ENCODE measurements at regions not wholly inside any gene's neighbourhood (a gene's known extent, or its start where the extent isn't known, plus 50 kb on each side); places are given as distances from the start of the nearest gene placed in this dataset.

DNA sequence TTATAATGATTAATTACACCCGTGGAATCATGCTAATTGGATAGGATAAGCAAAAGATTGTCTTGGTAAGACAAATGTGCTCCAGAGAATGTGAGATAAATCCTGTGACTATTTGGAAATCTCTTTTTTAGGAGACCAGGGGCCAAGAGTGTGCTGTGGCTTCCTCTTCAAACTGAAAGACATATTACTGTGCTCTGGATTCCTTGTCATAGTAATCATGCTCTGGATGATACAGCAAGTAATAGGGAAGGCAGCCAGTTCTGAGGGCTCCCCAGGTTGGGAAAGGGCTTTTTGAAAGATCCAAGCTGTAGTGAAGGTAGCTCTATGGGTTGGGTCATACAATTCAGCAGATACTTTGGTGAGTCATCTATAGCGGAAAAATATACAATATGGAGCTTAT, 600.5 kb downstream of the PCDH18 start:
- no peak overlapping the region for H3K27ac ChIP-seq (ENCODE audit: low read depth, low read length)
- ATAC-seq, result no peak
- ChIA-PET CTCF (no interaction called here), POLR2A (no interaction called here)
- DNase-seq, result no peak
- H3K9me3 ChIP-seq (ENCODE audit: control insufficient read depth in 2 of 3, low read length in 3 of 3), result no peaks in the 10 kb centered on the region
- no peaks in the 10 kb centered on the region for H3K27me3 ChIP-seq (ENCODE audit: control insufficient read depth in 2 of 2, insufficient read depth in 2 of 2, low read length in 2 of 2)
- no peaks in the 10 kb centered on the region for H3K36me3 ChIP-seq (ENCODE audit: control insufficient read depth in 2 of 3, insufficient read depth in 3 of 3, low read length in 3 of 3)
- no peak overlapping the region for H3K4me3 ChIP-seq (ENCODE audit: low read length)
- peaks cover 0 to 16% (median 4%) of the 10 kb centered on the region in 11 donors for H3K9me3 Mint-ChIP-seq
- H3K4me3 Mint-ChIP-seq, result no peak overlapping the region
- H3K27ac Mint-ChIP-seq, result no peak overlapping the region
- intact Hi-C loops (cut with micrococcal nuclease), result no loop called here
- no peaks in the 10 kb centered on the region for H3K4me1 Mint-ChIP-seq
- H3K36me3 Mint-ChIP-seq, result no peaks in the 10 kb centered on the region
- no peaks in the 10 kb centered on the region for H3K27me3 Mint-ChIP-seq
- H3K4me1 ChIP-seq (ENCODE audit: control insufficient read depth in 2 of 2, insufficient read depth in 2 of 2, low read length in 2 of 2), result no peaks in the 10 kb centered on the region

DNA sequence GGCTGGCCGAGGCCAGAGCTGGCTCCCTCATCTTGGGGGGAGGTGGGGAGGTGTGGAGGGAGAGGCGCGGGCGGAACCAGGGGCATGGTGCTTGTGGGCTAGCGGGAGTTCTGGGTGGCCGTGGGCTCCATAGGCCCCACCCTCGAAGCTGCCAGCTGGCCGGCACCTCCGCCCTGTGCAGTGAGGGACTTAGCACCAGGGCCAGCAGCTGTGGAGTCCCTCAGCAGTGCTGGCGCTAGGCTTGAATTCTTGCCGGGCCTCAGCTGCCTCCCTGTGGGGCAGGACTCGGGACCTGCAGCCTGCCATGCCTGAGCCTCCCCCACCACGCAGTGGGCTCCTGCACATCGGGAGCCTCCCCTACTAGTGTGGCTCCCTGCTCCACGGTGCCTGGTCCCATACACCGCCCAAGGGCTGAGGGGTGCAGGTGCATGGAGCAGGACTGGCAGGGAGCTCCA, 603.3 kb downstream of the PCDH18 start:
- H3K4me3 Mint-ChIP-seq, result no peak overlapping the region
- Histone ChIP-seq H3K4me3 (ENCODE audit: low read length) (no peak overlapping the region), H3K27ac (ENCODE audit: low read depth, low read length) (no peak overlapping the region), H3K27me3 (ENCODE audit: control insufficient read depth in 2 of 2, insufficient read depth in 2 of 2, low read length in 2 of 2) (no peaks in the 10 kb centered on the region), H3K4me1 (ENCODE audit: control insufficient read depth in 2 of 2, insufficient read depth in 2 of 2, low read length in 2 of 2) (no peaks in the 10 kb centered on the region), H3K36me3 (ENCODE audit: control insufficient read depth in 2 of 3, insufficient read depth in 3 of 3, low read length in 3 of 3) (no peaks in the 10 kb centered on the region), H3K9me3 (ENCODE audit: control insufficient read depth in 2 of 3, low read length in 3 of 3) (no peaks in the 10 kb centered on the region)
- no peak for ATAC-seq
- ChIA-PET CTCF (no interaction called here), POLR2A (no interaction called here)
- DNase-seq, result no peak
- no peaks in the 10 kb centered on the region for H3K4me1 Mint-ChIP-seq
- no peak overlapping the region for H3K27ac Mint-ChIP-seq
- intact Hi-C loops (cut with micrococcal nuclease), result no loop called here
- no peaks in the 10 kb centered on the region for H3K27me3 Mint-ChIP-seq
- peaks cover 0 to 18% (median 4%) of the 10 kb centered on the region in 11 donors for H3K9me3 Mint-ChIP-seq
- H3K36me3 Mint-ChIP-seq, result no peaks in the 10 kb centered on the region

DNA sequence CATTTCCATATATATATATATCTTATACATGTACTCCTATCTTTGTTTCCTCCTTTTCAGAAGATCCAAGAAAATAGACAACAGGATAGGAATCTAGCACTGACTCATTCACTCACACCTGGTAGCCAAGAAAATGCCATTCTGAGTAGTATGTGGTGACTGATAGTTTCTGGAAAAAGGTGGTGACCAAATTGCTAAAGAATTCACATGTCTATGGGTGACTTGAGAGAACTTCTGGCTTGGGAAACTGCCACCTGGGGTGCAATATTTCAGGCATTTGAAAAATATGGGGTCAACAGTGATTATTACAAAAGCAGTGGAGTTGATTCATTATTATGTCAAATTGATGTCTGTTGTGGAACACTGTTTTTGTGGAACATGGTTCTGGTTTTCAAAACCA, 605.1 kb downstream of the PCDH18 start:
- Mint-ChIP-seq H3K36me3 (no peaks in the 10 kb centered on the region), H3K4me1 (no peaks in the 10 kb centered on the region), H3K27ac (no peak overlapping the region), H3K4me3 (no peak overlapping the region), H3K27me3 (no peaks in the 10 kb centered on the region), H3K9me3 (peaks cover 0 to 15% (median 4%) of the 10 kb centered on the region in 11 donors)
- no peak overlapping the region for H3K4me3 ChIP-seq (ENCODE audit: low read length)
- ATAC-seq, result no peak
- H3K4me1 ChIP-seq (ENCODE audit: control insufficient read depth in 2 of 2, insufficient read depth in 2 of 2, low read length in 2 of 2), result no peaks in the 10 kb centered on the region
- H3K36me3 ChIP-seq (ENCODE audit: control insufficient read depth in 2 of 3, insufficient read depth in 3 of 3, low read length in 3 of 3), result no peaks in the 10 kb centered on the region
- H3K27me3 ChIP-seq (ENCODE audit: control insufficient read depth in 2 of 2, insufficient read depth in 2 of 2, low read length in 2 of 2), result no peaks in the 10 kb centered on the region
- DNase-seq, result no peak
- POLR2A ChIA-PET, result no interaction called here
- no peaks in the 10 kb centered on the region for H3K9me3 ChIP-seq (ENCODE audit: control insufficient read depth in 2 of 3, low read length in 3 of 3)
- intact Hi-C loops (cut with micrococcal nuclease), result no loop called here
- H3K27ac ChIP-seq (ENCODE audit: low read depth, low read length), result no peak overlapping the region
- CTCF ChIA-PET, result no interaction called here

DNA sequence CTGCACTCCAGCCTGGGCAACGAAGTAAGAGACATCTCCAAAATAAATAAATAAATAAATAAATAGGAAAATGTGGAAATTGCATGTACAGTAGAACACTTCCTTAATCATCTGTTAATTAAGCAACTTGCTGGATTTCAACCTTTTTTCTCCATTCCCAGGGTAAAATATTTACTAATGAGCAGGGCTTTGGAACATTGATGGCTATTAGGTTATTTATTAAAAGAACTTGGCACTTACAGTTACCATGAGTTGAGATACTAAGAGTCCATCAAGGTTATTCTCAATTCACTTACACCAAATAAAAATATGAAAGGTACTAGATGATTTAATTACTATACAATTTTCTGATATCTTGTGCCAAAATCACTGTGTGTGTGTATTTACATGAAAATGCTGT, 607.1 kb downstream of the PCDH18 start:
- H3K36me3 ChIP-seq (ENCODE audit: control insufficient read depth in 2 of 3, insufficient read depth in 3 of 3, low read length in 3 of 3), result no peaks in the 10 kb centered on the region
- Mint-ChIP-seq H3K36me3 (no peaks in the 10 kb centered on the region), H3K4me1 (no peaks in the 10 kb centered on the region), H3K9me3 (peaks cover 0 to 13% (median 4%) of the 10 kb centered on the region in 11 donors), H3K4me3 (no peak overlapping the region), H3K27ac (no peak overlapping the region), H3K27me3 (no peaks in the 10 kb centered on the region)
- H3K4me3 ChIP-seq (ENCODE audit: low read length), result no peak overlapping the region
- H3K9me3 ChIP-seq (ENCODE audit: control insufficient read depth in 2 of 3, low read length in 3 of 3), result no peaks in the 10 kb centered on the region
- intact Hi-C loops (cut with micrococcal nuclease), result no loop called here
- DNase-seq, result no peak
- no peak overlapping the region for H3K27ac ChIP-seq (ENCODE audit: low read depth, low read length)
- H3K4me1 ChIP-seq (ENCODE audit: control insufficient read depth in 2 of 2, insufficient read depth in 2 of 2, low read length in 2 of 2), result no peaks in the 10 kb centered on the region
- ChIA-PET CTCF (no interaction called here), POLR2A (interaction anchor here (0.8 kb wide), 1 partner anchor 50 kb away, joined by 3 read pairs; no protein-coding TSS in a partner anchor)
- no peaks in the 10 kb centered on the region for H3K27me3 ChIP-seq (ENCODE audit: control insufficient read depth in 2 of 2, insufficient read depth in 2 of 2, low read length in 2 of 2)
- ATAC-seq, result no peak

DNA sequence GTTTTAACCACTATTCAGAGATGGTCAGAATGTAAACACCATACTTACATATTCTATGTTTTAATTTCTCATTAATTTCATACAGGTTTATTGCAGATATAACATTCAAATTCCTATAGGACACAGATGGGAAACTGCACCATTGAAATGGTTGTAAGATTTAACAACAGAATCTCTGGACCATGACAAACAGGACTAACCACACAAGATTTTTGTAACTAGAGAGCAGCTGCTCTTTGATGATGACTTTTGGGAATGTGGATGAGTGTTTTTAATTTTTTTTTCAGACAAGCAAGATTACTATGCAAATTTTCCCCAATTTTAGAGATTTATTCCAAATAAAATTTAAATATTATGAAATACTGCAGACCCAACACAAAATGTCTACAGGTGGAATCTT, 610.2 kb downstream of the PCDH18 start:
- Mint-ChIP-seq H3K9me3 (peaks cover 0 to 9% (median 0%) of the 10 kb centered on the region in 11 donors), H3K36me3 (no peaks in the 10 kb centered on the region), H3K4me1 (no peaks in the 10 kb centered on the region), H3K27ac (no peak overlapping the region), H3K4me3 (no peak overlapping the region), H3K27me3 (no peaks in the 10 kb centered on the region)
- H3K4me3 ChIP-seq (ENCODE audit: low read length), result no peak overlapping the region
- H3K4me1 ChIP-seq (ENCODE audit: control insufficient read depth in 2 of 2, insufficient read depth in 2 of 2, low read length in 2 of 2), result no peaks in the 10 kb centered on the region
- H3K36me3 ChIP-seq (ENCODE audit: control insufficient read depth in 2 of 3, insufficient read depth in 3 of 3, low read length in 3 of 3), result no peaks in the 10 kb centered on the region
- DNase-seq (no peak), ATAC-seq (no peak)
- intact Hi-C loops (cut with micrococcal nuclease), result no loop called here
- POLR2A ChIA-PET, result no interaction called here
- CTCF ChIA-PET, result no interaction called here
- no peaks in the 10 kb centered on the region for H3K9me3 ChIP-seq (ENCODE audit: control insufficient read depth in 2 of 3, low read length in 3 of 3)
- H3K27me3 ChIP-seq (ENCODE audit: control insufficient read depth in 2 of 2, insufficient read depth in 2 of 2, low read length in 2 of 2), result no peaks in the 10 kb centered on the region
- H3K27ac ChIP-seq (ENCODE audit: low read depth, low read length), result no peak overlapping the region

DNA sequence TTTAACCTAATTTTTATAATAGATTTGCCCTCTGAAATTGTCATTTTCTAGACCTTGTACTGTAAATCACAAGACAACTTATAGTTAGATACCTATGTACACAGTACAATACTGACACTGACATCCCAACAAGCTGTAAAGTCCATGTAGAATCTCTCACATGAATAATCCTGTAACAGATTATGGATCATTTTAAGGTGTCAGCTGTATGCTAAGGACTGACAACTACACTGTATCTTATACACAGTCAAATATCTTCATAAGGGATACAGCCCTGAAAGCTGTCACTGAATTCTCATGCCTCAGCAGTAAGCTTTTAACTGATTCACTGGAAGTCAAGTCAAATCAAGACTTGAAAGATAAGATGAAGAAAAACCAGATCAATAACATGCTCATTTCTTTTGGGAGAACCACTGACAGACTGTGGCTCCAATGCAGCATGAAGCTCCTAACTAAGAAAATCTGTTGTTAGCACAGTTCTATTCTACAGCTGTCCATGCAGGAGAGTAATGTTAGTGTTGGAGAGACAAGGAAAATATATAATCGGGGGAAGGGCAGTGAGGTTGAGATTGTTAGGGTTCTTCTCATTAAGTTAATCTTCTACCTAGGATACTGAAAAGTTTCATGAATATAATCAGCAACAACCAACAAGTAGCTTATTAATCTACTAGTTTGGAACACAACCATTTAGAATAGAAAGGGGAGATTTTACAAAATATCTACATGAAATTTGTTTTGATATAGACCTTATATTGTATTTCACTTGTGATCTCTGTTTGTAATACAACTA, 612.0 kb downstream of the PCDH18 start:
- no peaks in the 10 kb centered on the region for H3K27me3 Mint-ChIP-seq
- H3K36me3 Mint-ChIP-seq, result no peaks in the 10 kb centered on the region

DNA sequence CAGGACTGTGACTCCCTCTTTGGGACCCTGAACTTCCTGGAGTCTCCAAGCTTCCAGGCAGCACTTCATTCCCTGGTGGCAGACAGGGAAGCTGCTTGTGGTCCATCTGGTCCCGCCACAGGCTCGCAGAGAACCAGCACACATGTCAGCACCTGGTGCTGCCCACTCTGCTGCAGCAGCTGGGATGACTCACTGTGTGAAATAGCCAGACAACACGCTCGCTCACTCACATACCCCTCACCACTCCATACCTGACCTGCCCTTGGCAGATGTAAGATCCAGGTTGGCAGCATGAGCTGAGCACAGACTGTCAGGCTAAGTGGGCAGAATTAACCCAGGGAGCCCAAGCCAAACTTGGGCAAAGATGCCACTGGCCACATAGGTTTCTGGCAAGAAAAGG, 613.5 kb downstream of the PCDH18 start:
- no peak overlapping the region for H3K4me3 ChIP-seq (ENCODE audit: low read length)
- intact Hi-C loops (cut with micrococcal nuclease), result no loop called here
- ChIA-PET CTCF (no interaction called here), POLR2A (no interaction called here)
- no peaks in the 10 kb centered on the region for H3K9me3 ChIP-seq (ENCODE audit: control insufficient read depth in 2 of 3, low read length in 3 of 3)
- no peaks in the 10 kb centered on the region for H3K4me1 ChIP-seq (ENCODE audit: control insufficient read depth in 2 of 2, insufficient read depth in 2 of 2, low read length in 2 of 2)
- Mint-ChIP-seq H3K4me3 (no peak overlapping the region), H3K4me1 (no peaks in the 10 kb centered on the region), H3K27ac (no peak overlapping the region), H3K36me3 (no peaks in the 10 kb centered on the region), H3K27me3 (no peaks in the 10 kb centered on the region), H3K9me3 (peaks cover 0 to 5% (median 0%) of the 10 kb centered on the region in 11 donors)
- H3K36me3 ChIP-seq (ENCODE audit: control insufficient read depth in 2 of 3, insufficient read depth in 3 of 3, low read length in 3 of 3), result no peaks in the 10 kb centered on the region
- no peak for DNase-seq
- ATAC-seq, result no peak
- H3K27me3 ChIP-seq (ENCODE audit: control insufficient read depth in 2 of 2, insufficient read depth in 2 of 2, low read length in 2 of 2), result no peaks in the 10 kb centered on the region
- no peak overlapping the region for H3K27ac ChIP-seq (ENCODE audit: low read depth, low read length)

More for the DNA sequence above, 612.0 kb downstream of the PCDH18 start:
- Histone ChIP-seq H3K27me3 (ENCODE audit: control insufficient read depth in 2 of 2, insufficient read depth in 2 of 2, low read length in 2 of 2) (no peaks in the 10 kb centered on the region), H3K4me1 (ENCODE audit: control insufficient read depth in 2 of 2, insufficient read depth in 2 of 2, low read length in 2 of 2) (no peaks in the 10 kb centered on the region), H3K9me3 (ENCODE audit: control insufficient read depth in 2 of 3, low read length in 3 of 3) (no peaks in the 10 kb centered on the region), H3K27ac (ENCODE audit: low read depth, low read length) (no peak overlapping the region), H3K36me3 (ENCODE audit: control insufficient read depth in 2 of 3, insufficient read depth in 3 of 3, low read length in 3 of 3) (no peaks in the 10 kb centered on the region), H3K4me3 (ENCODE audit: low read length) (no peak overlapping the region)
- ATAC-seq, result no peak
- Mint-ChIP-seq H3K4me1 (no peaks in the 10 kb centered on the region), H3K4me3 (no peak overlapping the region), H3K9me3 (peaks cover 0 to 4% (median 0%) of the 10 kb centered on the region in 11 donors), H3K27ac (no peak overlapping the region)
- ChIA-PET POLR2A (no interaction called here), CTCF (interaction anchor here (0.5 kb wide), 1 partner anchor 192 kb away, joined by 3 read pairs; no protein-coding TSS in a partner anchor)
- no peak for DNase-seq
- intact Hi-C loops (cut with micrococcal nuclease), result no loop called here

All from naive thymus-derived CD4-positive, alpha-beta T cell (primary cell).